ENCODE measurements at regions not wholly inside any gene's neighbourhood (a gene's known extent, or its start where the extent isn't known, plus 50 kb on each side); places are given as distances from the start of the nearest gene placed in this dataset.

DNA sequence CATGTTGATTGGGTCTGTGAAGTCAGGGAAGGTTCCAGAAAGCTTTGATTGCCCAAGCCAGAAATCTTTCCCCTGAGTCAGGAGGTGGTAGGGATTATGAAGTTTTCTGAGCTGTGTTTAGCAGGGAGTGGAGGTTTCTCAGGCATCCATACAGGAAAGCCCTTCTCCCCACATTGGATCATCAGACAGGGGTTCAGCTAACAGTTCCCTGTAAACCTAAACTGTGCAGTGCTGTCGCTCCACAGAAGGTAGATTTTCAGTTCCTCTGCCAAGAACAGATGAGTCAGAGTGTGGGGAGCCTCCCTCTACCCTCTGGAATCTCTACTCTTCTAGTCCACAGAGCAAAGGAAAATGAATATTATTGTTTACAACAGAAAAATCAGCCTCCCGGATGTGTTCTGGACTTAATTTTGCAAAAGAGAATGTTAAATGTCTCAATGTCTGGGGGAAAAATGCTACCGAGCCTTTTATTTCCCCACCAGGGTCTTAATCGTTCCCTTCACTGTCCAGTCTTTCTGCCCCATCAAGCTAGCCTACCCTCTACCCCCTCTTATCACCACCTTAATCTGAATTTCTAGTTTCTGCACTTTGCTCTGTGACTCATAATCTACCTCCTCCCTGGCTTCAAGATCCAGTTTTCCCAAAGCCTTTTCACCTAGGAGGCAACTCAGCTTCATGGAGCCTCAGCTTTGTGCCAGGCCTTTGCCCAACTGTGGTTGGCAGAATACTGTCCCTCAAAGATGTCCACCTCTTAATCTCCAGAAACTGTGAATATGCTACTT, 355.6 kb downstream of the PRDM2 start:
- FAIRE-seq, result peak; percentile 69

DNA sequence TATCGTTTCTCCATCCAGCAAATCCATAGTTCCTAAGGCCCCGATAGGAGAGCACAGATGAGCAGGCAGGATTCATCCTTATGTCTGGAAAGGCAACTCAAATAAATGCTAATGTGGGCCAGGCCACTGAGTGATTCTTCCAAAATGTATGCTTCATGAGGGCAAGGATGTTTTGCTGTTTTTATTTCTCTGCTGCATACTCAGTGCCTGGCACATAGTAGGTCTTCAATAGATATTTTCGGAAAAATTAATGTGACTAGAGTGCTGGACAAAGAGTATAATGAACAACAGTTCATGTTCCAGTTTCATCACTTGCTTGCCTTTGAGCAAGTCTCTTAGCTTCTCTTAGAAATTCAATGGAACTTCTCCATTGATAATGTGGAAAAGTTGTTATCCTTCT, 357.7 kb downstream of the PRDM2 start:
- no peak for FAIRE-seq

DNA sequence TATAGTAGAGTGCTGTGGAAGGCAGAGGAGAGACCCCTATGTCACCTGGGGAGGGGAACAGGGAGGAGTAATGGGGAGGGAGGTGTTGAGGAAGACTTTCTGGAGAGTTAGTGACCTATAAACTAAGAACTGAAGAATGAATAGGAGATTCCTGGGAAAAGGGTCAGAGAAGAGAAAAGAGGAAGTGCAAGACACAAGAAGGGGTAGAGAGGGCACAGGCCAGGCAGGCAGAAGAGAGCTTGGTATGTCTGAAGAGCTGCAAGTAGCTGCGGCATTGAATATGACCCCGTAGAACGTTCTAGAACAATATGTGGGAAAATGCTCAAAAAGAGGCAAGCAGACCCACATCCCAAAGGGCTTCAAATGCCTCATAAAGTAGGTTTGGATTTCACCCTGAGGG, 361.2 kb downstream of the PRDM2 start:
- no peak for FAIRE-seq

DNA sequence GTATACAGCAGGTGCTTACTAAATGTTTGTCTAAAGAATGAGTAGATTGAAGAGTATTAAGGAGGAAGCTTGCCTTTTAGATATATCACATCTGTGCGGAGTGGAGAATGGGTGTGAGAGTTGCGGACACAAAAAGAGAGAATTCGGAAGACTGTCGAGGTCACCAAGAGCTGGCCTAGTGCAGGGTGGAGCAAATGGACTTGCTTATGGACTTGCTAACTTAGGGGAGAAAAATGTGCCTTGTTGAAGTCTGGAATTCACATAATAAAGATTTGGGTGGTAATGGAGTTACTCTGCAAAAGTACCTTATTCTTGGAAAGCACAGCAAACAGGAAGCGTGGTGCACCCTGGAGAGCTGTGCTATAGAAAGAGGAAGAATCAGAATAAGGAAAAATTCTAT, 361.7 kb downstream of the PRDM2 start:
- no peak for FAIRE-seq

DNA sequence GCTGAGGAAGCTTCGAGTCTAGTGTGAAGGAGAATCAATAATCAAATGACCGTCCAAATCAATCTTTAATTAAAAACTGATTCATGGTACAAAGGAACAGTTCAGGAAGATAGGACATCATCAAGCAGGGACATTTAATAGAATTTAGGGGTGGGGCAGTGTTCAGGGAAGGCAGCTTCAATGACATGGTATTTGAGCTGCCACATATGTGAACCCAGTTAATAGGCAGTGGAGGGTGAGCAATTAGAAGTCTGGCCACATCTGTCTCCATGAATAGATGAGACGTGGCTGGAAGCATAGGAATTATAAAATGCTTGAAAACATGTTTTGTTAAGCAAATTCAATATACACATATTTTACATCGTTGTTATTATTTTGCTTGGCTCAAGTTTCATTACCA, 362.7 kb downstream of the PRDM2 start:
- FAIRE-seq, result no peak

DNA sequence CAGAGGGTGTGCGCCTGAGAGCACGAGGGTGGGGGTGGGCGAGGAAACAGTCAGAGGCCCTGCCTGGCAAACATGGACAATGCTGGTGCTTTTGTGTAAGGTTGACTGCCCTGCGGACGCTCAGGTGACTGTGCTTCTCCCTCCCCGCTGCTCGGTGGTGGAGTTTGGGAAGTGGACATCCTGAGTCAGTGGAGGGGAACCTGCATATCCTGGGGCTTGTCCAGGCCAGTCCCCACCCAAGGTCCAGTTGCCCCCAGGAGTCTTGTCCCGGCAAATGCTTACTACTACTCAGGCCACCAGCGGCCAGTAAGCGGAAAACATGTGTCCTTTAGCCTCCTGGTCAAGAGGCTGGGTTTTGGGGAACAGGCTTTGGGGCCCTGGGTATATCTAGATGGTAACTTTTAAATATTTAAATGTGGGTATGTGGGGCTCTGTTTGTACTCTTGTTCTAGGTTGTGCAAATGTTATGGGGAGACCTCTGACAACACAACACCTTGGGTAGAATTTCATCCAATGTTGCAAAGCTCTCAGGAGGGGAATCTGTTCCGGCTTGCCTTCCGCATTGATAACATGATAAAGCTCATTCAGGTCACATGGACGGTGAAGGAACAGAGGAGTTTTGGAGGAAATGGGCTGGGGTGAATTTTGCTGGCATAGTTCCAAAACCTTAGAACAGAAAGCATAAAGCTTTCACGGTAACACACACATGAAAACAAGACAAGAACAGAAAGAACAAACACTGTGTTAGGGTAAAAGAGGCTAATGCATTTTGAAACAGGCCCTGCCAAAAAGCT, 364.9 kb downstream of the PRDM2 start:
- FAIRE-seq, result no peak

DNA sequence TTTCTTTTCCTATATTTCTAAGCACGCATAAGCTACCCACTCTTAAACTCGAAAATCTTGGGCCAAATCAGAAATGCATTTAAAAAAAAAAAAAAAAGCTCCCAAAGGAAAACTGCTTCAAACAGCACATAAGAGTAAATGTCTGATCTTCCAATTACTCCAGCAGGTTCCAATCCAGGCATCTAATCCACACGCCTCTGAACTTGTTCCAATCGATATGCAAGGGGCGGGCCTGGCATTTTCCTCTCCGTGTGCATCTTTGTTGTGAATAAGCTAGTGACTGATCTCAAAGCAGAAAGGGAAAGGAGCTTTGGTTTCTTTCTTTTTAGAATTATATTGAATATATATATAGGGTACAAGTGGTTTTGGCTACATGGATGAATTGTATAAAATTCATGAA, 365.5 kb downstream of the PRDM2 start:
- FAIRE-seq, result no peak

DNA sequence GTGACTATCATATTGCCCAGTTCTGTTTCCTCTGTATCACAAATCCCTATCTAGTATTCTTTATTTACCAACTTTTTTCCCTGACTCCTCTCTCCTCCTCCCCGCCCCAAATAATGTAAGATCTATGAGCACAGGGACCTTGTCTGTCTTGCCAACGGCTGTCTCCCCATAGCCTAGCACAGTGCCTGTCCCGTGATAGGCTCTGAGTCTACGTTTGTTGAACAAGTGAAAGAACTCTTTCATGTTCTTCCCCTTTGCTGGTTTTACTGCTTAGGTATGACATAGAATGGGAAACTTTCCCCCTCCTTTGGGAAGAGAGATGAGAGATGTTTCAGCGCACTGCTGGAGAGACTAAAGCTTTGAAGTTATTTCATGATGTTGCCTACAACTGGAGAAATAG, 367.0 kb downstream of the PRDM2 start:
- no peak for FAIRE-seq

DNA sequence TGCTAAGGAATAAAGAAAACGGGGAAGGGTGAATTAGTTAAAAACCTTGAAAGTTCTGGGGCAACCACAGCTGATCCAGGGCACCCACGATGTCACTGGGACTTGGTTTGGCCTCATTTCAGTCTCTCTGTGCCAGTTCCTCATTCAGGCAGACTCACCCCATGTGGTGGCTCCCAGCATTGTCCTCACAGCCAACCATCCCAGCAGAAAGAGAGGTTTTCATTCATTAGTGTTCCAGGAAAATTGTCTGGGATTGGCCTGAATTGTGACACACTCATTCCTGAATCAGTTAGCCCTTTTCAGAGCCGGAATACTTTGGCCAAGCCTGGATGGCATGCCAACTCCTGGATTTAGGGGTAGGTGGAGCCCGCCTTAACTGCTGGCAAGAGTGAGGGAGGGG, 367.7 kb downstream of the PRDM2 start:
- no peak for FAIRE-seq

DNA sequence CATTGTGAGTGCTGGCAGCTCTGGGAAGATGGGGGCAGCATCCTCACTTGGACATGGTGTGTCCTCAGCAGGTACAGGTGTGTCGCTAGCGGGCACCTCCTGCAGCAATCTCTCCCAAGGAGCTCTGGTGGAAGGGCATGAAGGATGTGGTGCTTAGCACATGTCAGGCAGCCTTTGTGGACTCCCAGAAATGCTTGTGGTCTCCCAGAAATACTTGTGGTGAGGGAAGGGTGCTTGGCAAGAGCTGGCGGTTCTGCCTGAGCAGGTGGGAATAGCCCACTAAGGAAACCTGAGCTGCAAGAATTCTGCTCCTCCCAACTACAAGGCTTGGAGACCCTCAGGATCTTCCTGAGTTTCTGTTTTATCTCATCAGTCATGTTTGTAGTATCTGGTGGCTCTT, 371.6 kb downstream of the PRDM2 start:
- FAIRE-seq, result no peak

DNA sequence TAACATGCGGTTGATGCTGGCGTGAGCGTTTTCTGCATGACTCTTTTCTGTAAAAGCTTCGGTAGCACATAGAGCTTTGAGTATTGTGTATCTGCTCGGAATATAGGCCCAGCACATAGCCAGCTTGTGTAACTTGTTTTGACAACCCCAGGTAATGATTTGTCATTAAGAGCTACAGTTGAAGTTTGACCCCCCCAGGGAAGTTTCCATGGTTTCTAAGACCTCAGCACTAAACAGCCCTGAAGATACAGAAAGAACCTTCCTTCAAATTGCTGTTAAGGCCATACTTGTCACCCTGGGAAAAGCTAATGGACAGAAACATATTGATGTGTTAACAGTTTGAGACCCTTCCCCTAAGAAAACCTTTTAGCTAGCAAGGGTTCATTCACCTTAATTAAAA, 380.7 kb downstream of the PRDM2 start:
- no peak for FAIRE-seq

DNA sequence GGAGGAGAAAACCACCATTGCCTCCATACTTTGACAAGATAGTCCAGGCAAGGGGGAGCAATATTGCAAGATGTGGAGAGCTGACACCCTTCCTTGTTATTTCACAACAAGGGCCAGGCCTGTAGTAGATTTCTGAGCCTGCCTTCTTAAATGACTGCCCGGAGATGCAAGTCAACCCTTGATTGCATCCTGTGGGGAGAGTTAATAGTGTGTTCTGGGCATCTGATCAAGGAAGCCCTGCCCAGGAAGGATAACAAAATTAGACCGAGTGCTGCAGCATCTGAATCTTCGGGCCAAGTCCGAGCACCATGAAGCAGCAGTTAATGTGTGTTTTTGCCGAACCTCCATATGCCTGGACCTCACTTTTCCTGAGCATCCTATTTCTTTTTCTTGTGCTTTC, 382.3 kb downstream of the PRDM2 start:
- FAIRE-seq, result no peak

DNA sequence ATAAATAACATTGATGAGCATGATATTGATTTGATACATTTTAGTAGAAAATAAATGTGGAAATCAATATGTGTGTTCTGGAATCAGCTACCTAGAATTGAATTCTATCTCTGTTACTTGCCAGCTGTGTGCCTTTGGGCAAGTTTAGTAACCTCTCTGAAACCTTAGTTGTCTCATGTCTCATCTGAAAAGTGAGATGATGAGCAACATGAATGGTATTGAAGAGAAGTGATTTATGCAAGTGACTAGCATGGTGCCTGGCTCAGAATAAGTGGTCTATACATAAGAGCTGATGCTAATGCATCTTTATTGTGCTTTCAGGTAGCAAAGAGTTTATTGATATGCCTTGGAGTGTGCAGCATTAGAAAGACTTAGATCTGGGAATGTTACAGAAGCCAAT, 383.3 kb downstream of the PRDM2 start:
- no peak for FAIRE-seq

DNA sequence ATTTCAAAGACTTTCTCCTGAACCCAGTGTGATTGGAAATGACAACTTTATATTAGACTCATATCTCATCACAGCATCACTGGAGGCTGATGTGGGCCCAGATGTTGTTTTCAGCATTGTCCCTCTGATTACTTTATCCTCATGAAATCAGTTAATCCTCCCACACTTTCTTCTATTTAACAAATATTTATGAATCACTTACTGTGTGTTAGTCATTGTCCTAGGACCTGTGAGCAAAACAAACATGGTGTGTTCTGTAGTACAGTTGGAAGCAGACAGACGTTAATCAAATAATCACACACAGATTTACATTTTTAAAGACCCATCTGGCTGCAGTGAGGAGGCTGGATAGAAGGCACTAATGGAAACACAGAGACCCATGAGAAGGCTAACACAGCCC, 383.7 kb downstream of the PRDM2 start:
- FAIRE-seq, result no peak

DNA sequence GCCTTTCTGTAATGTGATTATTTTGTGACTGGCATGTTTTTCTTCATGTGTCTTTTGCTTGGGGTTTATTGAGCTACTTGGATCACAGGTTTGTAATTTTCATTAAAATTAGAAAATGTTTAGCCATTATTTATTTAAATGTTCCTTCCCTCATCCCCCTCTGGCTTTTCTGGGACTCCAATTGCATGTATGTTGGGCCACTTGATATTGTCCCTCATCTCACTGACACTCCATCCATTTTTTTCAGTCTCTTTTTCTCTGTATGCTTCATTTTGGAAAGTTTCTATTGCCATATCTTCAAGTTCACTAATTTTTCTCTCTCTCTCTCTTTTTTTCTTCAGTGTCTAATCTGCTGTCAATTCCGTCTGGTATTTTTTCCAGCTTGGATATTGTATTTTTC, 390.1 kb downstream of the PRDM2 start:
- no peak for FAIRE-seq

DNA sequence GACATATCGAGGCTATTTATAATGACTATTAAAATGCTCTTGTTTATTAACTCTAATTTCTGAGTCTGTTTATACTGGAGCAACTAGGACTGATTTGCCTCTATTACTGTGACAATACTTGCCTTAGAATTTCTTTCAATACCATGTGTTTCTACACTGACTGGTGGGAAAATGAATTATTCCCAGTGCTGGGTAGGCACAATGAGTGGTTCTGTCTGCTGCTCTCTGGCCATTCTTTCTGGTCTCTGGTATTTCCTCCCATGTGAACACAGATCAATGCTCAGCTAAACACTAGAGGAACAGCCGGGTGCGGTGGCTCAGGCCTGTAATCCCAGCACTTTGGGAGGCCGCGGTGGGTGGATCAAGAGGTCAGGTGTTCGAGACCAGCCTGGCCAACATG, 390.5 kb downstream of the PRDM2 start:
- FAIRE-seq, result no peak

DNA sequence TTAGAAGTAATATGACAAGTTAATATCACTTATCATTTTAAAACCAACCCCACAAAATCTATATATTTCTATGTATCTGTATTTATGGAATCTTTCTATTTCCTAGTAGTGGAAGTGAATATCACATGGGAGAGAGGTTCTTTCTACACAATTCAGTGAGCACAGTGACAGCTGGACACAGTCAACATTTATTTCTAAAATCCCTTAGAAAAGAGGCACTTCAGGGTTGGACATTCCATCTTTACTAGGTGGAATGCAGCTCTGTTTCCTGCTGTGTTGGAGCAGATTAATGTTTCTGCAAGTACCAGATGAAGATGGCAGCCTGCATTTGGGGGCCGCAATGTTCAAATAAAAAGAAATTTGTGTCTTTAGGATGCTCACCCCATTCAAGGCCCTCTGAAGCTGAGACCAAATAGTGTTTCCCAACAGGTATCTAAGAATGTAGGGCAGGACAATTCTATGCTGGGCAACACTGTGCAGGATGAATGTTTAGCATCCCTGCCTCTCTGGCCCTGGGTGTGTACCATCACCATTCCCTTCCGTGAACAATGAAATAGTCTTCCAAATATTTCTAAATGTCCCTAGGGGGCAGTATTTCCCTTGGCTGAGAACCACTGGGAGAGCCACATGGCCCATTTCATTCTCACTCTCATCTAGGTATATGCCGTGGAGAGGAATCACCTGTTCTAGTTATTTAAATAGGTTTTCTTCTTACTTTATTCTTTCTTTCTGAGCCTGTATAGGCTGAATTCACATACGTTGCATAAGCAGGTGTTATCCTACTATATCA, 394.8 kb downstream of the PRDM2 start:
- FAIRE-seq, result no peak

DNA sequence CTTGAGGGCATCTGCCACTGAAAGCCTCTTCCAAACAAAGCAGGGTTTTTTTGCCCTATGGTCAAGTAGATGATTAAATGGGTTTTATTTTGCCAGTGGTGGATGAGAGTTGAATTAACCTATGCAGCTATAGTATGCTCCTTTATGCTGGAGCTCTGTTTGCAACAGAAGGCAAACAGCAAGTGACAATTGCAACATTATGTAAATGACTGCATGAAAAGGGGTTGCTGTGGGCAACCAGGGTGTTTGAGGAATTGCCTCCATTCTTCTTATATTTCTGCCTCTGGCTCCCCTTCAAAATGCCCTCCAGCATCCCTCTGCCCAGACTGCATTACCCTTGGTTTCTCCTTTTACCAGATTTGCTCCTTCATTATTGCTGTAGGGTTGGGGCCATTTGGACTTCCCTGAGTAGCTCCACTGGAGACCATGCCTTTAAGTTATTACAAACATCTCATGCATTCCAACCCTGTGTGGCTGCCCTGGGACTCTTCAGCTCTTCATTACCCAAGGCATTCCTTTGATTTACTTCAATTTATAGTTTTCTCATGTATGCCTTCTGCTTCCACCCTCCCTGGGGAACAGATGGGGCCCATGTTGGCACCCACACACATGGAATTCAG, 398.4 kb downstream of the PRDM2 start:
- FAIRE-seq, result no peak

DNA sequence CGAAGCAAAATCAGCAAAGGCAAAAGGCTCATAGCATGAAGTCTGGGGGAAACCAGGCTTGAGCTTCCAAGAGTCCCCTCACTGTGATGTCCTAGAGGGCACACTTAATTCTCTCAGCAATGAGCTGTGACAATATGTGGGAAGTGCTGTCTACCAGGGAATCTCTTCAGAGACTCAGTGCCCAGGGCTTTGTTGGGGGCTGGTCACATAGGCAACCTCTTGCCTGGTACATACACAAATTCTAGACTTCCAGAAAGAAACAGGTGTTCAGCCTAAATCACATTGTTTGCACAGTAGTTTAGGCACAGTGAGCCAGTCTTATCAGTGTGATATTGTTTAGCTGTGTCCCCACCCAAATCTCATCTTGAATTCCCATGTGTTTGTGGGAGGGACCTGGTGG, 400.5 kb downstream of the PRDM2 start:
- no peak for FAIRE-seq

DNA sequence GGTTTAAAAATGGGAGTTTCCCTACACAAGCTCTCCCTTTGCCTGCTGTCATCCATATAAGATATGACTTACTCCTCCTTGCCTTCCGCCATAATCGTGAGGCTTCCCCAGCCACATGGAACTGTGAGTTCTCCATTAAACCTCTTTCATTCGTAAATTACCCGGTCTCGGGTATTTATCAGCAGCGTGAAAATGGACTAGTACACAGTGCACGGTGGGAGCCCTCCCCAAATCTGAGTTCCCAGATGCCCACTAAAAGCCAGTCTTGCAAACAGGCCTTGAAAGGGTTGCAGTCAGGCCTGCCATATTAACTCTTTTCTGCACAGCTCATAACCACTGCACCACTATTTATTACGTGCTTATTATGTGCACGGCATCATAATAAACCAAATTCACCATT, 400.9 kb downstream of the PRDM2 start:
- FAIRE-seq, result no peak

DNA sequence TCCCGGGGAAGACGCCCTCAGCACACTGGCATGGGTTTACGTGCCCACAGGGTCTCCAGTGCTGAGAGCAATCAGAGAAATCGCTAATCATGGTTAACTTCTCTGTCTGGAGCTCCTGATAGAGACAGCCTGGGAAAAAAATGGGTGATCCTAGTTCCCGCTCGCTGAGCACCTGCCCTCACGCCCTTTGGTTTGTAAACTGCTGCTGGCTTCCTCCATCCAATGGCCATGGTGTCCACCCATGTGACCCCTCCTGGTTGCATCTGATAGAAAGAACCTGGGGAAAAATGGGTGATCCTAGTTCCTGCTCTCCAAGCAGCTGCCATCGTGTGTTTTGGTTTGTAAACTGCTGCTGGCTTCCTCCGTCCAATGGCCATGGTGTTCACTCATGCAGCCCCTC, 402.2 kb downstream of the PRDM2 start:
- FAIRE-seq, result no peak

DNA sequence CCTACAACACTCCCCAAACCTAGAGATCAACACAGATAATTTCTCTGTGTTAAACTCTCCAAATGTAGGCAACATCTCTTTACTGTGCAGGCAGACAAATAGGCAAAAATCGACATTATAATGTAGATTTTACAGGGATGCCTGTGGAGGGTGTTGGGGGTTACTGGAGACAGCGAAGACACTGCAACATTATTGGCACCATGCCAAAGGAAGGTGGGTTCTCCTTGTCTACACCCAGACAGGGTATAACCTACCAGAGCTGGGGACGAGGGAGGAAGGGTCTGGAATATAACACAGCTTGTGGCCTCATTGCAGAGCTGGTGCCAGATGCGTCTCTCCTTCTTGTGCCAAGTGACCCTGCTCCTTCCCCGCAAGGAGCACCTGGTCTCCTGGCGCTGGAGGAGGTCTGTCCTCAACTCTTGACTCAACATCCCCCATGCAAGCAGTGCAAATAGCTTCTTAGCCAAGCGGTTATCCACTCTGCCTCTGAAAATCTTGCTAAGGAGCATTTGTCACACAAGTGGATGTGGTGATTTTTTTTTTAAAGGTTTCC, 404.0 kb downstream of the PRDM2 start:
- no peak for FAIRE-seq

DNA sequence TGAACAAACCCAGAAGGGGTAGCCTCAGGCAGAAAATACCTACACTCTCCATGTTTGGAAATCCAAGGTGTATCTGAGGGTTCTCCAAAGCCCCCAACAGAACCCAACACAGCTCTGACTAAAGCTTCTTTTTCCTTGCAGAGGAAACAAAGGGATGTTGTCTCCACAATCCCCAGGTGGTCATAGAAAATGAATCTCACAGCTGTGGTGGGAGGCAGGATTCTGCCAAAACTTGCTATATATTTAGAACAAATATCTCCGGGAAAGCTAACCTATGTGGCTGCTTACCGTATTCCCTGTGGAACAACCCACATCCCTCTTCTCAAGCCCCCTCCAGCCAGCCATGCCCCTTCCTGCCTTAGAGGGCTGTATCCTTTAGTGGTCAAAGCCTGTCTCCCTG, 406.1 kb downstream of the PRDM2 start:
- FAIRE-seq, result no peak

All from endometrium (tissue), 2 donors.